ENCODE measurements at regions not wholly inside any gene's neighbourhood (a gene's known extent, or its start where the extent isn't known, plus 50 kb on each side); places are given as distances from the start of the nearest gene placed in this dataset.

- Histone ChIP-seq H3K4me2 (no peak overlapping the region), H3K79me2 (ENCODE audit: insufficient read depth) (no peaks in the 10 kb centered on the region), H3K36me3 (replicated peaks in 1 of 2; ENCODE audit: control insufficient read depth in 1 of 2, insufficient read depth in 2 of 2, low read length in 1 of 2) (no peaks in the 10 kb centered on the region), H3K4me1 (ENCODE audit: control insufficient read depth in 1 of 2, insufficient read depth in 2 of 2, low read depth in 1 of 2, low read length in 1 of 2) (no peaks in the 10 kb centered on the region), H3F3A (replicated peaks; ENCODE audit: insufficient read depth) (no peaks in the 10 kb centered on the region), H3K9ac (no peak overlapping the region), H4K20me1 (ENCODE audit: insufficient read depth) (no peaks in the 10 kb centered on the region), H2AFZ (ENCODE audit: low read depth) (no peak overlapping the region), H3K9me2 (no peaks in the 10 kb centered on the region), H3K27ac (ENCODE audit: low read depth in 2 of 2, low read length in 1 of 2) (no peak overlapping the region), H3K27me3 (ENCODE audit: insufficient read depth) (no peaks in the 10 kb centered on the region), H3K4me3 (ENCODE audit: low read depth in 2 of 2, low read length in 1 of 2) (no peak overlapping the region), H3K9me3 (no peaks in the 10 kb centered on the region)
- 29% methylated on average over 3 of the region's 3 CpGs for WGBS (ENCODE audit: low lambda C conversion rate)
- ChIA-PET POLR2A (no interaction called here), CTCF (no interaction called here)
- TF ChIP-seq TAF1 (IDR thresholded peaks at IDR 0.05; ENCODE audit: borderline replicate concordance, low read depth, low read length) (no peak), MEF2A (IDR thresholded peaks at IDR 0.05; ENCODE audit: borderline replicate concordance, low read depth) (no peak), ELF1 (IDR thresholded peaks at IDR 0.05) (no peak), PBX3 (IDR thresholded peaks at IDR 0.05) (no peak), FOSL2 (IDR thresholded peaks at IDR 0.05; ENCODE audit: borderline replicate concordance, low read depth) (no peak), MAX (IDR thresholded peaks at IDR 0.05; ENCODE audit: low read depth) (no peak), FOXJ3 (CRISPR knock-in tag; IDR thresholded peaks at IDR 0.05) (no peak), RXRA (IDR thresholded peaks at IDR 0.05; ENCODE audit: borderline replicate concordance, low read depth) (no peak), JUND (IDR thresholded peaks at IDR 0.05) (no peak)
- no peak for DNase-seq
Measured at GRCh38 chr2:209062210-209062609, 361.6 kb upstream of the MAP2 start.

- no peak overlapping the region for H3K27ac ChIP-seq (ENCODE audit: low read depth in 2 of 2, low read length in 1 of 2)
- H3F3A ChIP-seq (replicated peaks; ENCODE audit: insufficient read depth), result no peaks in the 10 kb centered on the region
- no peak for DNase-seq
- no peak overlapping the region for H3K4me2 ChIP-seq
- H3K9me3 ChIP-seq, result no peaks in the 10 kb centered on the region
- no peaks in the 10 kb centered on the region for H4K20me1 ChIP-seq (ENCODE audit: insufficient read depth)
- no peak overlapping the region for H3K4me3 ChIP-seq (ENCODE audit: low read depth in 2 of 2, low read length in 1 of 2)
- WGBS (ENCODE audit: low lambda C conversion rate), result 82% methylated on average over 1 of the region's 1 CpG
- ChIA-PET POLR2A (no interaction called here), CTCF (no interaction called here)
- H3K79me2 ChIP-seq (ENCODE audit: insufficient read depth), result no peaks in the 10 kb centered on the region
- H3K27me3 ChIP-seq (ENCODE audit: insufficient read depth), result no peaks in the 10 kb centered on the region
- no peak overlapping the region for H3K9ac ChIP-seq
- no peaks in the 10 kb centered on the region for H3K9me2 ChIP-seq
- H3K4me1 ChIP-seq (ENCODE audit: control insufficient read depth in 1 of 2, insufficient read depth in 2 of 2, low read depth in 1 of 2, low read length in 1 of 2), result no peaks in the 10 kb centered on the region; a peak in 1 of 4 replicates
- H3K36me3 ChIP-seq (replicated peaks in 1 of 2; ENCODE audit: control insufficient read depth in 1 of 2, insufficient read depth in 2 of 2, low read length in 1 of 2), result no peaks in the 10 kb centered on the region
- no peak overlapping the region for H2AFZ ChIP-seq (ENCODE audit: low read depth)
- TF ChIP-seq FOXM1 (IDR thresholded peaks at IDR 0.05; ENCODE audit: low read depth) (no peak), RCOR1 (IDR thresholded peaks at IDR 0.05; ENCODE audit: low read length) (no peak), POLR2AphosphoS5 (IDR thresholded peaks at IDR 0.05; ENCODE audit: low read depth, low read length) (no peak), REST (IDR thresholded peaks at IDR 0.05; ENCODE audit: low read depth, low read length) (no peak), JUND (IDR thresholded peaks at IDR 0.05) (no peak), EZH2phosphoT487 (IDR thresholded peaks at IDR 0.05; ENCODE audit: borderline replicate concordance, low read depth) (no peak), CHD2 (IDR thresholded peaks at IDR 0.05; ENCODE audit: low read length, partially characterized antibody) (no peak)
Measured at GRCh38 chr2:209070262-209070661, 353.6 kb upstream of the MAP2 start.

All from SK-N-SH (cell line).